HepG2 (cell line): ENCODE measurements at regions not wholly inside any gene's neighbourhood (a gene's known extent, or its start where the extent isn't known, plus 50 kb on each side); places are given as distances from the start of the nearest gene placed in this dataset.

Experiments used
- ATAC-seq: fragments of 200-7000 bp; cut with Tn5 transposase; 3 replicates; pipeline ENCODE4 v1.9.1; 2020; ENCODE audit warnings: mild to moderate bottlenecking, moderate library complexity
- BruUV-seq: library from RNA; stranded (reverse); fragments of 400-500 nt; replicated peaks from 2 replicates; lab custom pipeline; 2021; lab: Mats Ljungman, UMichigan
- CTCF ChIA-PET: fragments of 300-600 bp; formaldehyde crosslinking; extraction: SDS; loops from one replicate; lab custom pipeline; 2021; ENCODE audit warnings: low total read pairs, inconsistent platforms, low intra/inter-chr PET ratio; lab: Yijun Ruan, JAX
- POLR2A ChIA-PET: fragments of 350-600 bp; sonication (Branson Sonifier 250); formaldehyde crosslinking; loops from one replicate; lab custom pipeline; 2020; ENCODE audit warnings: antibody characterized with exemption, inconsistent platforms; lab: Yijun Ruan, JAX
- DNase-seq: peaks from one replicate; pipeline ENCODE4 v3.0.0-alpha.2; 2015; ENCODE audit warnings: low spot score
- FAIRE-seq: peaks from 3 replicates; lab custom pipeline; 2011; peaks lifted over from hg19 to GRCh38; lab: Jason Lieb, UNC
- H2AFZ ChIP-seq: one replicate; pipeline ENCODE4 v1.6.1; 2011; ENCODE audit warnings: low read length, inconsistent platforms
- H3K27ac ChIP-seq: fragments of 300-600 bp; 3 replicates; pipeline ENCODE4 v1.8.0; 2011; ENCODE audit warnings: mixed run types, mild to moderate bottlenecking, mixed read lengths, low read length, inconsistent platforms; ENCODE audit not compliant: insufficient read depth; ENCODE audit errors: extremely low read length
- H3K27me3 ChIP-seq, 2 experiments: fragments of 200-600 bp in 1 of 2; 2 replicates in 1 of 2; 3 replicates in 1 of 2; pipeline versions ENCODE4 v1.6.0 to v1.8.0; 2011; ENCODE audit warnings: low read length in 2 of 2, mild to moderate bottlenecking in 2 of 2, moderate library complexity in 2 of 2, inconsistent platforms in 1 of 2; ENCODE audit not compliant: insufficient read depth in 2 of 2, control insufficient read depth in 1 of 2
- H3K36me3 ChIP-seq, 2 experiments: fragments of 200-600 bp in 1 of 2; replicated peaks in 1 of 2; 2 replicates in 1 of 2; 3 replicates in 1 of 2; pipeline versions ENCODE4 v1.5.1 to v1.8.0; 2011; ENCODE audit warnings: low read length in 2 of 2, inconsistent platforms in 1 of 2; ENCODE audit not compliant: insufficient read depth in 2 of 2, control insufficient read depth in 1 of 2
- H3K4me1 ChIP-seq: 2 replicates; pipeline ENCODE4 v1.5.1; 2012; ENCODE audit warnings: low read length, inconsistent platforms; ENCODE audit not compliant: insufficient read depth
- H3K4me2 ChIP-seq: 2 replicates; pipeline ENCODE4 v1.6.0; 2011; ENCODE audit warnings: low read depth, low read length, inconsistent platforms
- H3K4me3 ChIP-seq, 3 experiments: fragments of 200-600 bp in 1 of 3; sonication (generic), shearing (Covaris generic) in 1 of 3; replicated peaks in 1 of 3; 2 replicates each; pipeline ENCODE4 v1.5.1; 2011 to 2016; ENCODE audit warnings: low read length in 3 of 3, inconsistent platforms in 2 of 3, low read depth in 2 of 3, mild to moderate bottlenecking in 2 of 3, control low read depth in 1 of 3, mixed read lengths in 1 of 3; ENCODE audit not compliant: insufficient read depth in 1 of 3
- H3K79me2 ChIP-seq: one replicate; pipeline ENCODE4 v1.6.1; 2011; ENCODE audit warnings: low read length, inconsistent platforms; ENCODE audit not compliant: insufficient read depth
- H3K9ac ChIP-seq: 2 replicates; pipeline ENCODE4 v1.6.0; 2011; ENCODE audit warnings: mild to moderate bottlenecking, low read depth, low read length, inconsistent platforms; ENCODE audit not compliant: insufficient read depth
- H3K9me3 ChIP-seq: 2 replicates; pipeline ENCODE4 v1.5.1; 2012; ENCODE audit warnings: mild to moderate bottlenecking, low read length
- H4K20me1 ChIP-seq: 2 replicates; pipeline ENCODE4 v1.6.0; 2011; ENCODE audit warnings: inconsistent platforms, mild to moderate bottlenecking, low read length, moderate library complexity; ENCODE audit not compliant: insufficient read depth
- ARNT2 ChIP-seq: sonication (generic); formaldehyde crosslinking; IDR thresholded peaks from 2 replicates; pipeline ENCODE4 v1.8.0; 2022; ENCODE audit warnings: mild to moderate bottlenecking, low read depth, missing genetic modification reagents, moderate library complexity
- SAFB2 ChIP-seq: sonication (generic); formaldehyde crosslinking; IDR thresholded peaks from 2 replicates; pipeline ENCODE4 v1.5.1; 2020; ENCODE audit warnings: missing genetic modification reagents, low read depth, mild to moderate bottlenecking, borderline replicate concordance
- SP140L ChIP-seq: sonication (generic); formaldehyde crosslinking; IDR thresholded peaks from 2 replicates; pipeline ENCODE4 v1.4.0; 2020; ENCODE audit warnings: missing genetic modification reagents, borderline replicate concordance
- ZNF562 ChIP-seq: sonication (generic); formaldehyde crosslinking; IDR thresholded peaks from 2 replicates; pipeline ENCODE4 v1.8.0; 2022; ENCODE audit warnings: missing genetic modification reagents, borderline replicate concordance
- WGBS: methylation state at CpG from one replicate; pipeline ENCODE4 v1.1.6; 2017; ENCODE audit warnings: low lambda C conversion rate; 5-methylcytosine and 5-hydroxymethylcytosine counted together
- in situ Hi-C: cut with HindIII; loops from 2 replicates; pipeline ENCODE4 v1.10.0; 2017; ENCODE audit warnings: low pct_unique_long_range_greater_than_20kb; ENCODE audit not compliant: extremely low pct_ligation_motif_present
- intact Hi-C: fragments of 100-400 bp; cut with micrococcal nuclease; formaldehyde crosslinking; loops from one replicate; pipeline ENCODE4 v1.10.0; 2022; ENCODE audit not compliant: unreplicated experiment
- TF ChIP-seq, protein P1 (sequence below): IDR thresholded peaks from 2 replicates; pipeline ENCODE4 v1.6.1; 2016; ENCODE audit warnings: missing biosample characterization, missing genetic modification reagents, low read depth
- TF ChIP-seq, protein P2 (sequence below): sonication (generic); formaldehyde crosslinking; IDR thresholded peaks from 2 replicates; pipeline ENCODE4 v1.4.0; 2020; ENCODE audit warnings: missing genetic modification reagents
- TF ChIP-seq, protein P3 (sequence below): sonication (generic); formaldehyde crosslinking; IDR thresholded peaks from 2 replicates; pipeline ENCODE4 v1.5.0; 2020; ENCODE audit warnings: mild to moderate bottlenecking, missing genetic modification reagents, moderate library complexity
- TF ChIP-seq, protein P4 (sequence below): conservative IDR thresholded peaks from 2 replicates; pipeline ENCODE4 v1.6.1; 2018; ENCODE audit warnings: missing genetic modification reagents

DNA sequence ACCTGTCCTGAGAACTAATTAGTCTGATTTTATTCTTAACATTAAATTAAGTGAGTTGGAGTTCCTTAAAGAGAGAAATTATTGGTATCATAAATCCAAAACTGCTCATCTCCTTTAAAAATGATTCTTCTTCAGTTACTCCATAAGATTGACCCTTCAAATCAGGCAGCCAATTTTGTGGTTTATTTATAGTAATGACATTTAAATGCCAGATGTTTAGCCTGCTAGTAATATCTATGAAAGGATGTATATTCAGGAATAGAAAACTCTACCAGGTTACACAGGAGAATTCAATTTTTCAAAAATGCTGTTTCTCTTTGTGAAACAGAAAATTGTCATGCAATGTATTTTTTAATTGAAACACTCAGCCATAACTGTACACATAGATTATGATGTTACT is 457.8 kb upstream of the ROBO2 start:
- intact Hi-C loops = no loop called here
- no peaks in the 10 kb centered on the region for H3K79me2 ChIP-seq
- no peak for DNase-seq
- no peak overlapping the region for H3K4me3 ChIP-seq
- no peak for TF ChIP-seq ZNF562 (CRISPR knock-in tag)
- no peak for TF ChIP-seq SAFB2
- H3K27me3 ChIP-seq = no peaks in the 10 kb centered on the region
- H3K9me3 ChIP-seq = no peaks in the 10 kb centered on the region
- POLR2A ChIA-PET = no interaction called here
- no peak overlapping the region for H3K4me2 ChIP-seq
- no peaks in the 10 kb centered on the region for H3K36me3 ChIP-seq
- H3K9ac ChIP-seq = no peak overlapping the region
- BruUV-seq = no TSS peak
- ATAC-seq = no peak
- H4K20me1 ChIP-seq = no peaks in the 10 kb centered on the region
- no peak overlapping the region for H2AFZ ChIP-seq
- no peak overlapping the region for H3K27ac ChIP-seq
- H3K4me1 ChIP-seq = no peaks in the 10 kb centered on the region
- FAIRE-seq = no peak
- in situ Hi-C loops = no loop called here
- CTCF ChIA-PET = no interaction called here

DNA sequence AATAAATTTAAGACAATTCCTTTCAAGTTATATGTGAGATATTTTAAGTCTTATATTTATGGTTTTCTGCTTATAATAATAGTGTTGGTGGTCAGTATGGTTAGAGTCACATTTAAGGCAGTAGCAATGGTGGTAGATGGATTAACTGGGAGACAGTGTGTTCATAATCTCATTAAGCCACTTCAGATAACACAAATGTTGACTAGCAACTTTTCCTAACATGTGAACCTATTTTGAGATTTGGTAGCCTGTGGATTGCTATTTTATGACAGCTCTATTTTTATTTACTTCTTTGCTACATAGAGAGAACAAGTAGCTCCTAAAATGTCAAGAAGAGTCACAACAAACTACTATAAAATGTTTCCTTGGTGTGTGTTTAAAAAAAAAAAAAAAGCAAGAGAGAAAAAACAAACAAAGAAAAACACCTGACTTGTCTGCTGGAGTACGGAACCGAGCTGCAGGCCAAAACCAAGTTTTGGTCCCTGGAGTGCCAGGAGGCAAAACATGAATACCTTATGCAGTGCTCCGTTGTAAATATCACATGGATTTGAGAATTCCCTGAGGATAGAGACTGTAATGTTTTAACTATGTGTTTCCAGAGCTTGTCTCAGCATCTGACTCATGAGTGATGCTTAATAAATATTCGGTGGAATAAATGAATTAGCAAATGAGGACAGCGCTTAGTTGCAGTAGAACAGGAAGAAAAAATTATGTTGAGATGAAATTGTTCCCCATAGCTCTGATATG is 457.1 kb upstream of the ROBO2 start:
- Histone ChIP-seq H3K9ac (no peak overlapping the region), H2AFZ (no peak overlapping the region), H3K4me3 (no peak overlapping the region), H3K4me1 (no peaks in the 10 kb centered on the region), H3K79me2 (no peaks in the 10 kb centered on the region), H3K36me3 (no peaks in the 10 kb centered on the region), H3K9me3 (no peaks in the 10 kb centered on the region), H3K4me2 (no peak overlapping the region), H3K27me3 (no peaks in the 10 kb centered on the region), H3K27ac (no peak overlapping the region), H4K20me1 (no peaks in the 10 kb centered on the region)
- ChIA-PET CTCF (no interaction called here), POLR2A (no interaction called here)
- intact Hi-C loops = no loop called here
- in situ Hi-C loops = no loop called here
- 14% methylated on average over 5 of the region's 5 CpGs for WGBS
- ATAC-seq (no peak), DNase-seq (no peak), FAIRE-seq (no peak)
- no TSS peak for BruUV-seq
- TF ChIP-seq ARNT2 (CRISPR knock-in tag) = no peak
- TF ChIP-seq, protein P1, sequence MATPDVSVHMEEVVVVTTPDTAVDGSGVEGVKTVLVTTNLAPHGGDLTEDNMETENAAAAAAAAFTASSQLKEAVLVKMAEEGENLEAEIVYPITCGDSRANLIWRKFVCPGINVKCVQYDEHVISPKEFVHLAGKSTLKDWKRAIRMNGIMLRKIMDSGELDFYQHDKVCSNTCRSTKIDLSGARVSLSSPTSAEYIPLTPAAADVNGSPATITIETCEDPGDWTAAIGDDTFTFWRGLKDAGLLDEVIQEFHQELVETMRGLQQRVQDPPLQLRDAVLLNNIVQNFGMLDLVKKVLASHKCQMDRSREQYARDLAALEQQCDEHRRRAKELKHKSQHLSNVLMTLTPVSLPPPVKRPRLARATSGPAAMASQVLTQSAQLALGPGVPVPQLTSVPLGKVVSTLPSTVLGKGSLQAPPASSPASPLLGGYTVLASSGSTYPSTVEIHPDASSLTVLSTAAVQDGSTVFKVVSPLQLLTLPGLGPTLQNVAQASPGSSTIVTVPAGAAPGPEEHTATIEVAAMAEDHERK (CRISPR knock-in tag) = no peak
- TF ChIP-seq, protein P2, sequence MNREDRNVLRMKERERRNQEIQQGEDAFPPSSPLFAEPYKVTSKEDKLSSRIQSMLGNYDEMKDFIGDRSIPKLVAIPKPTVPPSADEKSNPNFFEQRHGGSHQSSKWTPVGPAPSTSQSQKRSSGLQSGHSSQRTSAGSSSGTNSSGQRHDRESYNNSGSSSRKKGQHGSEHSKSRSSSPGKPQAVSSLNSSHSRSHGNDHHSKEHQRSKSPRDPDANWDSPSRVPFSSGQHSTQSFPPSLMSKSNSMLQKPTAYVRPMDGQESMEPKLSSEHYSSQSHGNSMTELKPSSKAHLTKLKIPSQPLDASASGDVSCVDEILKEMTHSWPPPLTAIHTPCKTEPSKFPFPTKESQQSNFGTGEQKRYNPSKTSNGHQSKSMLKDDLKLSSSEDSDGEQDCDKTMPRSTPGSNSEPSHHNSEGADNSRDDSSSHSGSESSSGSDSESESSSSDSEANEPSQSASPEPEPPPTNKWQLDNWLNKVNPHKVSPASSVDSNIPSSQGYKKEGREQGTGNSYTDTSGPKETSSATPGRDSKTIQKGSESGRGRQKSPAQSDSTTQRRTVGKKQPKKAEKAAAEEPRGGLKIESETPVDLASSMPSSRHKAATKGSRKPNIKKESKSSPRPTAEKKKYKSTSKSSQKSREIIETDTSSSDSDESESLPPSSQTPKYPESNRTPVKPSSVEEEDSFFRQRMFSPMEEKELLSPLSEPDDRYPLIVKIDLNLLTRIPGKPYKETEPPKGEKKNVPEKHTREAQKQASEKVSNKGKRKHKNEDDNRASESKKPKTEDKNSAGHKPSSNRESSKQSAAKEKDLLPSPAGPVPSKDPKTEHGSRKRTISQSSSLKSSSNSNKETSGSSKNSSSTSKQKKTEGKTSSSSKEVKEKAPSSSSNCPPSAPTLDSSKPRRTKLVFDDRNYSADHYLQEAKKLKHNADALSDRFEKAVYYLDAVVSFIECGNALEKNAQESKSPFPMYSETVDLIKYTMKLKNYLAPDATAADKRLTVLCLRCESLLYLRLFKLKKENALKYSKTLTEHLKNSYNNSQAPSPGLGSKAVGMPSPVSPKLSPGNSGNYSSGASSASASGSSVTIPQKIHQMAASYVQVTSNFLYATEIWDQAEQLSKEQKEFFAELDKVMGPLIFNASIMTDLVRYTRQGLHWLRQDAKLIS (CRISPR knock-in tag) = no peak
- TF ChIP-seq, protein P3, sequence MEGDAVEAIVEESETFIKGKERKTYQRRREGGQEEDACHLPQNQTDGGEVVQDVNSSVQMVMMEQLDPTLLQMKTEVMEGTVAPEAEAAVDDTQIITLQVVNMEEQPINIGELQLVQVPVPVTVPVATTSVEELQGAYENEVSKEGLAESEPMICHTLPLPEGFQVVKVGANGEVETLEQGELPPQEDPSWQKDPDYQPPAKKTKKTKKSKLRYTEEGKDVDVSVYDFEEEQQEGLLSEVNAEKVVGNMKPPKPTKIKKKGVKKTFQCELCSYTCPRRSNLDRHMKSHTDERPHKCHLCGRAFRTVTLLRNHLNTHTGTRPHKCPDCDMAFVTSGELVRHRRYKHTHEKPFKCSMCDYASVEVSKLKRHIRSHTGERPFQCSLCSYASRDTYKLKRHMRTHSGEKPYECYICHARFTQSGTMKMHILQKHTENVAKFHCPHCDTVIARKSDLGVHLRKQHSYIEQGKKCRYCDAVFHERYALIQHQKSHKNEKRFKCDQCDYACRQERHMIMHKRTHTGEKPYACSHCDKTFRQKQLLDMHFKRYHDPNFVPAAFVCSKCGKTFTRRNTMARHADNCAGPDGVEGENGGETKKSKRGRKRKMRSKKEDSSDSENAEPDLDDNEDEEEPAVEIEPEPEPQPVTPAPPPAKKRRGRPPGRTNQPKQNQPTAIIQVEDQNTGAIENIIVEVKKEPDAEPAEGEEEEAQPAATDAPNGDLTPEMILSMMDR = no peak
- TF ChIP-seq, protein P4, sequence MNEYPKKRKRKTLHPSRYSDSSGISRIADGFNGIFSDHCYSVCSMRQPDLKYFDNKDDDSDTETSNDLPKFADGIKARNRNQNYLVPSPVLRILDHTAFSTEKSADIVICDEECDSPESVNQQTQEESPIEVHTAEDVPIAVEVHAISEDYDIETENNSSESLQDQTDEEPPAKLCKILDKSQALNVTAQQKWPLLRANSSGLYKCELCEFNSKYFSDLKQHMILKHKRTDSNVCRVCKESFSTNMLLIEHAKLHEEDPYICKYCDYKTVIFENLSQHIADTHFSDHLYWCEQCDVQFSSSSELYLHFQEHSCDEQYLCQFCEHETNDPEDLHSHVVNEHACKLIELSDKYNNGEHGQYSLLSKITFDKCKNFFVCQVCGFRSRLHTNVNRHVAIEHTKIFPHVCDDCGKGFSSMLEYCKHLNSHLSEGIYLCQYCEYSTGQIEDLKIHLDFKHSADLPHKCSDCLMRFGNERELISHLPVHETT (CRISPR knock-in tag) = no peak
- no peak for TF ChIP-seq SP140L (CRISPR knock-in tag)
